HEK293 (cell line): ENCODE measurements at regions not wholly inside any gene's neighbourhood (a gene's known extent, or its start where the extent isn't known, plus 50 kb on each side); places are given as distances from the start of the nearest gene placed in this dataset.

Experiments
- CTCF ChIP-seq: fragments of 450-650 bp; formaldehyde crosslinking; IDR thresholded peaks from 2 replicates; pipeline ENCODE4 v1.5.1; 2016; ENCODE audit warnings: missing biosample characterization, missing genetic modification characterization
- PRDM10 ChIP-seq: fragments of 450-650 bp; formaldehyde crosslinking; IDR thresholded peaks from 2 replicates; pipeline ENCODE4 v1.5.1; 2016; ENCODE audit warnings: missing biosample characterization, missing genetic modification characterization
- ZNF501 ChIP-seq: fragments of 450-650 bp; formaldehyde crosslinking; IDR thresholded peaks from 2 replicates; pipeline ENCODE4 v1.5.1; 2016; ENCODE audit warnings: missing biosample characterization, missing genetic modification characterization
- ZNF792 ChIP-seq: fragments of 450-650 bp; formaldehyde crosslinking; IDR thresholded peaks from 2 replicates; pipeline ENCODE4 v1.5.1; 2016; ENCODE audit warnings: missing biosample characterization, missing genetic modification characterization
- TF ChIP-seq, protein P1 (sequence below): fragments of 450-650 bp; formaldehyde crosslinking; IDR thresholded peaks from 2 replicates; pipeline ENCODE4 v1.5.1; 2016; ENCODE audit warnings: missing biosample characterization, missing genetic modification characterization

- TF ChIP-seq CTCF (tag by site-specific recombination) (no peak), ZNF792 (tag by site-specific recombination) (no peak), PRDM10 (tag by site-specific recombination) (no peak), ZNF501 (tag by site-specific recombination) (no peak)
- TF ChIP-seq, protein P1, sequence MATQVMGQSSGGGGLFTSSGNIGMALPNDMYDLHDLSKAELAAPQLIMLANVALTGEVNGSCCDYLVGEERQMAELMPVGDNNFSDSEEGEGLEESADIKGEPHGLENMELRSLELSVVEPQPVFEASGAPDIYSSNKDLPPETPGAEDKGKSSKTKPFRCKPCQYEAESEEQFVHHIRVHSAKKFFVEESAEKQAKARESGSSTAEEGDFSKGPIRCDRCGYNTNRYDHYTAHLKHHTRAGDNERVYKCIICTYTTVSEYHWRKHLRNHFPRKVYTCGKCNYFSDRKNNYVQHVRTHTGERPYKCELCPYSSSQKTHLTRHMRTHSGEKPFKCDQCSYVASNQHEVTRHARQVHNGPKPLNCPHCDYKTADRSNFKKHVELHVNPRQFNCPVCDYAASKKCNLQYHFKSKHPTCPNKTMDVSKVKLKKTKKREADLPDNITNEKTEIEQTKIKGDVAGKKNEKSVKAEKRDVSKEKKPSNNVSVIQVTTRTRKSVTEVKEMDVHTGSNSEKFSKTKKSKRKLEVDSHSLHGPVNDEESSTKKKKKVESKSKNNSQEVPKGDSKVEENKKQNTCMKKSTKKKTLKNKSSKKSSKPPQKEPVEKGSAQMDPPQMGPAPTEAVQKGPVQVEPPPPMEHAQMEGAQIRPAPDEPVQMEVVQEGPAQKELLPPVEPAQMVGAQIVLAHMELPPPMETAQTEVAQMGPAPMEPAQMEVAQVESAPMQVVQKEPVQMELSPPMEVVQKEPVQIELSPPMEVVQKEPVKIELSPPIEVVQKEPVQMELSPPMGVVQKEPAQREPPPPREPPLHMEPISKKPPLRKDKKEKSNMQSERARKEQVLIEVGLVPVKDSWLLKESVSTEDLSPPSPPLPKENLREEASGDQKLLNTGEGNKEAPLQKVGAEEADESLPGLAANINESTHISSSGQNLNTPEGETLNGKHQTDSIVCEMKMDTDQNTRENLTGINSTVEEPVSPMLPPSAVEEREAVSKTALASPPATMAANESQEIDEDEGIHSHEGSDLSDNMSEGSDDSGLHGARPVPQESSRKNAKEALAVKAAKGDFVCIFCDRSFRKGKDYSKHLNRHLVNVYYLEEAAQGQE = no peak
Measured at GRCh38 chr2:241943209-241943850, 73.8 kb downstream of the RTP5 start.
